ENCODE measurements at regions not wholly inside any gene's neighbourhood (a gene's known extent, or its start where the extent isn't known, plus 50 kb on each side); places are given as distances from the start of the nearest gene placed in this dataset.
A peak's percentile ranks its signal among the peaks of the same experiment; 100 is the strongest.

- no peak for DNase-seq
Measured at GRCh38 chr3:117302428-117302827, 592.8 kb downstream of the TUSC7 start.

DNA sequence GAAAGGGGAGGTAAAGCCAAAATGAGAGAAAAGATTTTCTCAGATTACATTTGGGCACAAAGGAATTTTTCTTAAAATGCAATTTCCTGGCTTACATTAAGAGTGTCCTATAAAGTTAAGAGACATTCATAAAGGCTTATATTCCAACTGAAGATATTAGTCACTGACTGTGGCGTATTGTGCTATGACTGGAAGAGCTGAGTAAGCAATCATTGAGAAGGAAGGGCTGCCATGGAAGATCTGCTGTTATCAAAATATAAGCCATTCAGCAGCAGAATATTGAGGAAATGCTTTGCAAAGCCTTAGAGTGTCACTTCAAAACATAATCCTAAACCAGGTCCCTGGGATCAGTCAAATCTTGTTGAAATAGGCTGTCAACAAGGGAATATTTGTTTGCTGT, 593.9 kb downstream of the TUSC7 start:
- intact Hi-C loops (cut with DNase I) = no loop called here
- DNase-seq = no peak

More at GRCh38 chr3:117302428-117302827, 592.8 kb downstream of the TUSC7 start:
- intact Hi-C loops (cut with DNase I) = no loop called here

GRCh38 chr3:117304681-117305080, 595.1 kb downstream of the TUSC7 start:
- no peak for DNase-seq
- intact Hi-C loops (cut with DNase I) = no loop called here

DNA sequence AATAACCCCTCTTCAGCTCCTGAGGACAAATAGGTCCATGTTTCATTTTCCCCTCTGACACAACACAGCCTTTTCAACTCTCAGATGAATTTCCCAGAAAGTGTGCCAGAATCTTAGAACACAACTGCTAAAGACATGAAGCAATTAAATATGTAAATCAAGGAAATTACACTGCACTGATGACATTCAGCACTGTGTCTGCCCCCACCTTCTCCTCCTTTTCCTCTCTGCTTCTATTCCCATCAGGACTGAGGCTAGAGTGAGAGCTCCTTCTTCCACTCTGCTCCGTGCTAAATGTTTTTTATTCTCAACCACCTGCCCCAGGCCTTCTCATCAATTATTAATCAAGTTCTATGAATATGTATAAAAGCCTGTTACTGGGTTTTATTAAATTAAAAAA, 596.1 kb downstream of the TUSC7 start:
- DNase-seq = peak in 2 of 42 donors; percentile 5 to 39
- intact Hi-C loops (cut with DNase I) = no loop called here

DNA sequence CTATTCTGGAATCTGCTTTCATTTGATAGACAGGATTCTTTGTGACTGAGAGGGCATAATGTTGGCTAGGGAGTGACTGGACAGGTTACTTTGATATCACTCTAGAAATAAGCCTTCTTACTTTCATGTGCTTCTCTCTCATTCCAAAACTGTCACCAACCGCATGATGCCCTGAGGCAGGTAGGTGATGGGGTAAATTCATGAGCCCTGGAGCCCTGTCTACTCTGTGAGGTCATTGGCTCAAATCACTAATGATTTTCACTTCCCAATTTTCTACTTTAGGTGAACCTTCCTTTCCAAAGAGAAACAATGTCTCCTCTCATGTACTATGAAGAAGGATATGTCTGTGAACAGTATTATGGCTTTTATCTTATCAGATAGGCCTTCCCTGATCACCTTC, 596.7 kb downstream of the TUSC7 start:
- no peak for DNase-seq
- intact Hi-C loops (cut with DNase I) = no loop called here

DNA sequence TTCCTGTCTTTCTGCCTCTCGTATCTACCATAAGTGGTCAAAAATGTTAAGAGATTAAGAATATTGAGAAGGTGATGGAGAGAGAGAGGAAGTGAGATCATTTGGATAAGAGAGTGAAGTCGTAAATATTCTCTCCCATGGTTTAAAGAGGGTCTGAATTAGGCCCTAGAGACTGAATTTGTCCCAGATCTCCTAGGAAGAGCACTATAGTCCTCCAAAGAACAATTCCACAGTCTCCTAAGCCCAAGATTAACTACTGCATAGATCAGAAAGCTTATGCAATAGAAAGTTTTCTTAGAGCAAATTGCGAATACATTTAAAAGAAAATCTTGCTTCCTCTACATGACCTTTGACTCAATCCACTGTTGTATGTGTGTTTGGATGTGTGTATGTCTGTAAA, 598.8 kb downstream of the TUSC7 start:
- intact Hi-C loops (cut with DNase I) = no loop called here
- DNase-seq = no peak

DNA sequence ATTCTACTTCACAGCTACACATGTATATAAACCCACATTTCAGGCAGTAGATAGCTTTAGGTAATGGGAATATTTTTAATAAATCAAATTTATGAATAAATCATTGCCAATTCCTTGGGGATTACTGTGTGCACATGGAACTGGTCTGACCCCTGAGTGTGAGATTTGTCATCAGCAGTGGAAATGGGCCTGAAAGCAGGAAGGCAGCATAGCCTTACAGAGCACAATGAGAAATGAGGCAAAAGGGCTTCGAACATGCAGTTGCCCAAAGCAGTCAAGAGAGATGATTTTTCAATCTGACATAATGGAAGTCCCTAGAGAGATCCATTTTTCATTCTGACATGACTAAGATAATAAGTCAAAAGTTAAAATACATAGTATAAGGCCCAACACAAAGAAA, 599.2 kb downstream of the TUSC7 start:
- intact Hi-C loops (cut with DNase I) = no loop called here
- no peak for DNase-seq

GRCh38 chr3:117310536-117310935, 601.0 kb downstream of the TUSC7 start:
- intact Hi-C loops (cut with DNase I) = no loop called here

DNA sequence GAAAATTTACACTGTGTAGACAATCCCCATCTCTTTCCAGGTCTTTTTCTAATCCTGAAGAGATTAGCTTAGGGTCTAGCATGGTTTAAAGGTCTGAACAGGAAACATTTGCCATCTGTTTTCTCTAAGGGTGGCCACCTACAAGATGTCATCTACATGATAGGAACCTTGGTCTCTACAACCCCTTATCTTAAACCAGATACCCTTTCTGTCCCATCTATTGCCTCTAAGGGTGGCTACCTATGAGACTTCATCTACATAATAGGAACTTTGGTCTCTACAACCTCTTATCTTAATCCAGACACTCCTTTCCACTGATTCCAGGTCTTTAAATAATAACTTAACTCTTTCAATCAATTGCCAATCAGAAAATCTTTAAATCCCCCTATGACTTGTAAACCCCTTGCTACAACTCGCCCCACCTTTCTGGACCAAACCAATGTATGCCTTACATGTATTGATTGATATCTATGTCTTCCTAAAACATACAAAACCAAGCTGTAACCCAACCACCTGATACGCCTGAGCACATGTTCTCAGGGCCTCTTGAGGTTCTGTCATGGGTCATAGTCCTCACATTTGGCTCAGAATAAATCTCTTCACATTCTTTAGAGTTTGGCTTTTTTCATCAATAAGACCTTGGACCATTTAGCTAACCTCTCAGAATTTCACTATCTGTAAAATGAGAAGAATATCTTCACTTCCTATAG, 605.0 kb downstream of the TUSC7 start:
- intact Hi-C loops (cut with DNase I) = no loop called here
- no peak for DNase-seq

More at GRCh38 chr3:117310536-117310935, 601.0 kb downstream of the TUSC7 start:
- DNase-seq = no peak

DNA sequence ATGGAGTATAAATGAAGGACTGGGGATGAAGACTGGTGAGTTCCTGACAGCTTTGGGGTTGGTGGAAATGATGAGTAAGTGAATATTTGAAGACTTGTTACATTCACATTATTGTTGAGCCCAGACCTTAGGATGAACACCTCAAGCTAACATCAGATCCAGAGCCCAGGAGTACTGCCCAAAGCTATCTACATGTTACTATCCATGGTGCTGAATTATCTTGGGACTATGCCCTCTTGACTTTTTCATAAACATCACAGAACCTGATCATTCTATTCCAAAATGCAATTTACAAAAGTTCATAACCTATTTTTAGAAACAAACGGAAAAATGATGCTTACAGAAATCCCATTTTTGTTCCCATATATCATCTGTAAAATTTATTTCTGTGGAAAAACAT, 613.3 kb downstream of the TUSC7 start:
- DNase-seq = no peak
- intact Hi-C loops (cut with DNase I) = no loop called here

DNA sequence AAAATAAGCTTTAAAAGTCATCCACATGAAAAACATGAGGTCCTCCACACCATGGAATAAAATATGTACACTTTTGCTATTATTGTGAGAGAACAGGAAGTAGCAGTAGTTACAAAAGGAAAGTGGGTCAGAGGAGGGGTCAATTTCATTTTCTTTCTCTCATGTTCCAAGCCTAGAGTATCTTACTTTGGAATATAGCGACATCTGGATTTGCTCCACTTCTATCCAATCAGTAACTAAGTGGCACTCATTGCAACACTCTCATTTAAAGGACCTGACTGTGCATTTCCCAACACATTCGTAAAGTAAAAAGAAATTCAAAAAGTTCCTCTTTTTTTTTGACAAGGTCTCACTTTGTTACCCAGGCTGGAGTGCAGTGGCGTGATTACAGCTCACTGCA, 637.3 kb downstream of the TUSC7 start:
- intact Hi-C loops (cut with DNase I) = no loop called here
- DNase-seq = no peak

DNA sequence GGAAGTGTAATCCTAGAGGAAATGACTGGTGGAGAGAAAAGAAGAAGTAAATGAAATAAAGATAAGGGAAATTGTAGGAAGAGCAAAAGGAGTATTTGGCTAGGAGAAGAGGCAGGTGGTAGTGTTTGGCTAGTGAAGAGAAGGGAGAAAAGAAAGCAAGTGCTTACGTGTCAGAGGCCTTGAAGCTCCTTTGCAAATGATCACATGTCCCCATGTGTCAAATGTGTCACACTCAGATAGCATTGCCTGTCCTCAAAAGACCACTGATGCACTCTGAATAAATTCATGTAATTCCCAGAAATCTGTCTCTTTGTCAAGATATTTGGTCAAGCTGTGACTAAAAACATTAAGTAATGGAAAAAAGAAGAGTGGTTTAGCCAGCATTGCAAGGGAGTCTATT, 639.3 kb downstream of the TUSC7 start:
- intact Hi-C loops (cut with DNase I) = no loop called here
- no peak for DNase-seq

DNA sequence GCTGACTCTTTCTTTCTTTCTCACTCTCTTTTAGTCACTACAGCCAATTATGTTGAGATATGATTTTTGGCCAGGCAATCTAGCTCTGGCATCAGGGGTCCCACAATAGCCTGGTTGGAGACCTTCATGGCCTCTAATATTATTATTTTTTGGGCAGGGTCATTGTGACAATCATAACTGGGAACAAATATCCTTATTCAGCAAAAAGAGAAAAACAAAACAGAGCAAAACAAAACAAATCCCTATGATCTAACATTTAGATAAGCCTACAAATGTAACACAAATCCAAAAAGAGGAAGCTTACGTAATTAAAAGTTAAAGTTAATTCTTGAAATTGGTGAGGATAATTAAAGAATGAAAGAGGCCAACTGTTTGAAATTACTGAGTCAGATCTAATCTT, 640.0 kb downstream of the TUSC7 start:
- intact Hi-C loops (cut with DNase I) = no loop called here
- DNase-seq = no peak

GRCh38 chr3:117350371-117350770, 640.8 kb downstream of the TUSC7 start:
- intact Hi-C loops (cut with DNase I) = no loop called here
- peak in 4 of 42 donors; percentile 12 to 46 (median 18) for DNase-seq

DNA sequence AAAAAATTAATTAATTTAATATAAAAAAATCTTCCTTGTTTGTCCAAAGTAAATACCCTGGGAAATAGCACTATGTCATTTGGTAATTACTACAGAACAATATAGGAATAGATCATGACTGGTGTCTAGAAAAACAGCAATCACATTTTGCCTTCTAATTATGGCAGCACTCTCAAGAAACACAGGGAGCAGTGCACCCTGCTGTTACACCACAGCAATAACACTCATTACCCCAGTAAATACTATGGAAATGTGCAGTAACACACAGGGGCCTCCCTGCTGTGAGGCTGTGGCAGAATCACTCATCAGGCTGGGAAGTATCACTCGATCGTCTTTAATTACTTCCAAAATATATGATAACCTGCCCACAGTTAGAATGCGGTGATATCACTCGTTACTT, 646.0 kb downstream of the TUSC7 start:
- DNase-seq = peak in 31 of 42 donors; percentile 10 to 63 (median 34)
- intact Hi-C loops (cut with DNase I) = no loop called here

DNA sequence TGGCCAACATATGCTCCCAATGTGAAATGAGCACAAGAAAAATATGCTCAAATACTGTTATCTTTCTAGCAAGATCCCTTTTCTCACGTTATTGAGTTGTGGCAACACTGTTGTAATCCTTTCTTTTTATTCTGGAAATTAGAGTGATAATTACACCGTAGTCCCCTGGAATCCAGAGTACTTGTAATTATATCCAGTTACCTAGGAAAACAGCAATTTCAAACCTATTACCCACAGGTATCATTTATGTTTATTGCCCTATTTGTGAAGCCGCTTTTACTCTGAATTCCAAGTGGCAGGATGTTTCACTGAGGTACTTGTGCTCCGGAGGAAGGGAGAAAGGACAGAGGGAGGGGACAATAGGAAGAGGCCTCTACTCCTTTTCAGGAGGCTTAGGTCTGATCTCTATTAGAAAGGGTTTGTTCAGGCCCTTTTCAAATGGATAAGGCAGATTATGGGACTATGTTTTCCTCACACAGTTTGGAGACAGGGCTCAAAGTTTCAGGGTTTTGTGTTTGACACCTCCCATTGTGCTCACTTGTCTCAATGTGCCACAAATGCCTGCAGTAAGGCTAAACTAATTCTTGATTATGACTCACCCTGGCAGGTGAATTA, 646.6 kb downstream of the TUSC7 start:
- no peak for DNase-seq
- intact Hi-C loops (cut with DNase I) = no loop called here

- intact Hi-C loops (cut with DNase I) = no loop called here
- no peak for DNase-seq
Measured at GRCh38 chr3:117358717-117359314, 649.2 kb downstream of the TUSC7 start.

GRCh38 chr3:117366574-117366973, 657.0 kb downstream of the TUSC7 start:
- DNase-seq = no peak
- intact Hi-C loops (cut with DNase I) = no loop called here

GRCh38 chr3:117367861-117368260, 658.3 kb downstream of the TUSC7 start:
- intact Hi-C loops (cut with DNase I) = no loop called here
- DNase-seq = no peak

DNA sequence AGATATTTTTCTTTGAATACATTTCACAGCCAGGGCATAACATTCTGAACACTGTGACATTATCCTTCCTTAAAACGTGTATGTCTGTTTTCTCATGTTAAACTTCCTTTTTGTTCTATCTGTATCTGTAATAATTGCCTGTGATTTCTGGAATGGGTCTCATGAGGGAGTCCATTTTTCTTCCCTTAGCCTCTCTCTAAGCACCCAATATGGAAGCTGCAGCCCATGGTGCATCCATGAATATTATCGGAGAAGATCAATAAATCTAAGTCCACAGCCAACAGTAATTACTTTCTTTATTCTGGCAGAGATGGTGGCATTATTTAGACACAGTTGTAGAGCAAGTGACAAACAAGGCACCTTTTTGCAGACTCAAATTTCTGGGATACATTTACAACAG, 671.1 kb downstream of the TUSC7 start:
- no peak for DNase-seq
- intact Hi-C loops (cut with DNase I) = no loop called here

DNA sequence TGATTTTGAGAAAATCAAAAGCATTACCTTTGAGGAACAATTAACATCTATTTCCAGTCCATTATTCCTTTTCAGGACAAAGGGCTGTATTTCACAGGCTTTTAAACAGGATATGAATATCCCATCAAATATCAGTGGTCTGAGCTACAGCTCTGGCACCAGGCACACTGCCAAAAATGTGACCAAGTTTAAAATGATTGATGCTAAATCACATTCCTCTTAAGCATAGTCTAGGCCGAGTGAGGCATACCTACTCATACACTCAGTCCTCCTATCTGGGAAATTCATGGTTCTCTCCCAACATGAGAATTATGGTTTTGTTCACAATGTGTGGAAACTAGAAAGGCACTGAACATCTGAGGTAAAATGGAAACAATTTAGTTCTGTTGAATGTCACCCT, 683.5 kb downstream of the TUSC7 start:
- no peak for DNase-seq
- intact Hi-C loops (cut with DNase I) = no loop called here
